Psoas muscle (tissue), 7 donors: ENCODE measurements at regions not wholly inside any gene's neighbourhood (a gene's known extent, or its start where the extent isn't known, plus 50 kb on each side); places are given as distances from the start of the nearest gene placed in this dataset.

ENCODE experiments used
- ATAC-seq, 4 donors: fragments of 200-7000 bp; cut with Tn5 transposase; one replicate each; pipeline ENCODE4 v1.9.1; 2020; ENCODE audit warnings: moderate library complexity in 3 of 4, mild to moderate bottlenecking in 2 of 4
- DNase-seq, 2 donors: peaks; one replicate each; pipeline ENCODE4 v3.0.0-alpha.2; 2020
- H3K27ac ChIP-seq: fragments of 200-600 bp; one replicate; pipeline ENCODE4 v1.8.0; 2022
- H3K27me3 ChIP-seq, 3 donors: fragments of 200-600 bp in 1 of 3; one replicate each; pipeline versions ENCODE4 v1.6.1 to v1.8.0; 2013 to 2022; ENCODE audit warnings: low read length in 2 of 3, mild to moderate bottlenecking in 2 of 3, moderate library complexity in 1 of 3; ENCODE audit not compliant: insufficient read depth in 3 of 3
- H3K36me3 ChIP-seq, 2 donors: fragments of 200-600 bp in 1 of 2; one replicate each; pipeline versions ENCODE4 v1.6.1 to v1.8.0; 2013 to 2022; ENCODE audit warnings: low read depth in 1 of 2, mild to moderate bottlenecking in 1 of 2, moderate library complexity in 1 of 2; ENCODE audit not compliant: insufficient read depth in 1 of 2
- H3K4me1 ChIP-seq: fragments of 200-600 bp; one replicate; pipeline ENCODE4 v1.8.0; 2022
- H3K4me3 ChIP-seq: fragments of 200-600 bp; one replicate; pipeline ENCODE4 v1.8.0; 2022; ENCODE audit warnings: mild to moderate bottlenecking
- H3K9me3 ChIP-seq: fragments of 200-600 bp; one replicate; pipeline ENCODE4 v1.8.0; 2022
- CTCF ChIP-seq: fragments of 200-600 bp; IDR thresholded peaks from one replicate; pipeline ENCODE4 v1.8.0; 2022; ENCODE audit warnings: antibody characterized with exemption
- WGBS, 3 donors: extraction: QIAGEN DNeasy Blood & Tissue Kit; methylation state at CpG; one replicate each; pipeline versions ENCODE4 v1.1.6 to v1.1.7; 2013; 5-methylcytosine and 5-hydroxymethylcytosine counted together
- intact Hi-C, 2 donors: fragments of 100-400 bp; cut with DNase I; formaldehyde crosslinking; loops; one replicate each; pipeline versions ENCODE4 v1.11.0 to v1.14.2; 2022
- donor health status: healthy with polysubstance abuse.
- donor health status: DM: no; HTN: no; CAD: no; lungs with moderate emphysema.
- donor health status: Bipolar disorder and iron deficiency.
- donor health status: healthy.
- donor health status: DM: yes; HTN: yes; CAD: no.
- donor health status: DM: no; HTN: no; CAD: no.
- donor health status: DM: yes; HTN: yes; CAD: no.

GRCh38 chr3:63060412-63060811 is 185.2 kb upstream of the CADPS start:
- no peak for DNase-seq
- no peaks in the 10 kb centered on the region for H3K9me3 ChIP-seq
- no peaks in the 10 kb centered on the region for H3K36me3 ChIP-seq
- no peak overlapping the region for H3K4me3 ChIP-seq
- no peaks in the 10 kb centered on the region for H3K27me3 ChIP-seq
- H3K27ac ChIP-seq, result no peak overlapping the region
- 84 to 88% (median 87%) methylated on average over 2 of the region's 2 CpGs for WGBS, 3 donors
- intact Hi-C loops, result no loop called here
- no peak for ATAC-seq
- no peak for TF ChIP-seq CTCF
- no peaks in the 10 kb centered on the region for H3K4me1 ChIP-seq

- ATAC-seq, result no peak
- H3K4me3 ChIP-seq, result no peak overlapping the region
- H3K4me1 ChIP-seq, result no peaks in the 10 kb centered on the region
- no peak for TF ChIP-seq CTCF
- H3K27ac ChIP-seq, result no peak overlapping the region
- no peak for DNase-seq
- 55 to 61% (median 60%) methylated on average over 5 of the region's 5 CpGs for WGBS, 3 donors
- H3K9me3 ChIP-seq, result no peaks in the 10 kb centered on the region
- intact Hi-C loops, result no loop called here
- no peaks in the 10 kb centered on the region for H3K36me3 ChIP-seq
- H3K27me3 ChIP-seq, result no peaks in the 10 kb centered on the region
These were observed 186.2 kb upstream of the CADPS start for GRCh38 chr3:63061449-63061848.

GRCh38 chr3:63064209-63064755 is 189.1 kb upstream of the CADPS start:
- Histone ChIP-seq H3K4me3 (no peak overlapping the region), H3K36me3 (no peaks in the 10 kb centered on the region), H3K9me3 (no peaks in the 10 kb centered on the region), H3K27ac (no peak overlapping the region), H3K27me3 (no peaks in the 10 kb centered on the region), H3K4me1 (no peaks in the 10 kb centered on the region)
- TF ChIP-seq CTCF, result no peak
- WGBS, 3 donors, result 57 to 61% (median 58%) methylated on average over 1 of the region's 1 CpG
- no peak for DNase-seq
- no peak for ATAC-seq
- intact Hi-C loops, result no loop called here

- TF ChIP-seq CTCF, result no peak
- intact Hi-C loops, result no loop called here
- no peak overlapping the region for H3K4me3 ChIP-seq
- H3K9me3 ChIP-seq, result no peaks in the 10 kb centered on the region
- DNase-seq (no peak), ATAC-seq (no peak)
- no peaks in the 10 kb centered on the region for H3K27me3 ChIP-seq
- WGBS, 3 donors, result 34 to 37% (median 35%) methylated on average over 3 of the region's 3 CpGs
- H3K4me1 ChIP-seq, result no peaks in the 10 kb centered on the region
- no peaks in the 10 kb centered on the region for H3K36me3 ChIP-seq
- H3K27ac ChIP-seq, result no peak overlapping the region
These were observed 192.9 kb upstream of the CADPS start for GRCh38 chr3:63067999-63068645.
